ENCODE measurements at regions not wholly inside any gene's neighbourhood (a gene's known extent, or its start where the extent isn't known, plus 50 kb on each side); places are given as distances from the start of the nearest gene placed in this dataset.
"Not testable (repeated sequence)": the region's sequence is repeated elsewhere in the genome, so short reads cannot be mapped to it uniquely, and the experiment has no call there.

DNA sequence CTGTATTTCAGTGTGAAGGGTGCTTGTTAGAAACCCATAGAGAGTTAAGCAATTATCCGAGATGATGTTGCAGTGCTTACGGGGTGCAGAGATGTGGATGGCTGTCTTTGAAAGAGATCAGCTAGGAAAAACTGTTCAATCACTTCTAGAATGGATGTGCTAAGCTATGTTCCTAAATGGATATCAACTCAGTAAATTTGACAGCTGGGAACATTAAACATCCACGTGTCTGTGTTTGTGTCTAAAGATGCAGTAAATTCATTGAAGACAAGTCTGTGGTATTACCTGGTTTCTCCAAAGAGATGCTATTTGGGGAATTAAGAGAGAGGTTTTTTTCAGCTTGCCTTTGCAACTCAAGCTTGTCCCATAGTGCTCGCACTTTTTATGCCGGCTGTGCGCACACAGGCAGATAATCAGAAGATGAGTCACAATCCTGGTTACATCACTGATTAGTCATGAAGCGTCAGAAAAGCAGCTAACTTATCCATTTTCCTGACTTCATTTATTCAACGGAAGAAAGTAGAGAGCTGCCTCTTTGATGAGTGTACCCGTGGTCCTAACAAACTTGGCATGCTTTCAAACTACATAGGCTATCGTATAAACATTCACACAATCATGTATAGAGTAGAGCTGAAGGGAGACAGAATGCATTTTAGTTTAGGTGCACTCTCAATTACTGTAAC is 691.7 kb upstream of the SLC35B3 start:
- TF ChIP-seq, protein P1, sequence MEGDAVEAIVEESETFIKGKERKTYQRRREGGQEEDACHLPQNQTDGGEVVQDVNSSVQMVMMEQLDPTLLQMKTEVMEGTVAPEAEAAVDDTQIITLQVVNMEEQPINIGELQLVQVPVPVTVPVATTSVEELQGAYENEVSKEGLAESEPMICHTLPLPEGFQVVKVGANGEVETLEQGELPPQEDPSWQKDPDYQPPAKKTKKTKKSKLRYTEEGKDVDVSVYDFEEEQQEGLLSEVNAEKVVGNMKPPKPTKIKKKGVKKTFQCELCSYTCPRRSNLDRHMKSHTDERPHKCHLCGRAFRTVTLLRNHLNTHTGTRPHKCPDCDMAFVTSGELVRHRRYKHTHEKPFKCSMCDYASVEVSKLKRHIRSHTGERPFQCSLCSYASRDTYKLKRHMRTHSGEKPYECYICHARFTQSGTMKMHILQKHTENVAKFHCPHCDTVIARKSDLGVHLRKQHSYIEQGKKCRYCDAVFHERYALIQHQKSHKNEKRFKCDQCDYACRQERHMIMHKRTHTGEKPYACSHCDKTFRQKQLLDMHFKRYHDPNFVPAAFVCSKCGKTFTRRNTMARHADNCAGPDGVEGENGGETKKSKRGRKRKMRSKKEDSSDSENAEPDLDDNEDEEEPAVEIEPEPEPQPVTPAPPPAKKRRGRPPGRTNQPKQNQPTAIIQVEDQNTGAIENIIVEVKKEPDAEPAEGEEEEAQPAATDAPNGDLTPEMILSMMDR (IDR thresholded peaks at IDR 0.05; ENCODE audit: low read depth, low read length, missing control alignments): no peak
- peak; percentile 61 for DNase-seq (ENCODE audit: extremely low read depth, low read depth)
- H3K4me3 ChIP-seq (replicated peaks; ENCODE audit: low read depth, low read length): no peak overlapping the region

- H3K4me3 ChIP-seq (replicated peaks; ENCODE audit: low read depth, low read length): not testable (repeated sequence)
These were observed 690.7 kb upstream of the SLC35B3 start for GRCh38 chr6:9126034-9126433.

GRCh38 chr6:9121549-9121948 is 686.2 kb upstream of the SLC35B3 start:
- DNase-seq (ENCODE audit: extremely low read depth, low read depth): no peak
- no peak overlapping the region for H3K4me3 ChIP-seq (replicated peaks; ENCODE audit: low read depth, low read length)
- TF ChIP-seq, protein P1 (IDR thresholded peaks at IDR 0.05; ENCODE audit: low read depth, low read length, missing control alignments): no peak

More at GRCh38 chr6:9126034-9126433, 690.7 kb upstream of the SLC35B3 start:
- not testable (repeated sequence) for DNase-seq (ENCODE audit: extremely low read depth, low read depth)

- peak; percentile 89 for DNase-seq (ENCODE audit: extremely low read depth, low read depth)
- no peak overlapping the region for H3K4me3 ChIP-seq (replicated peaks; ENCODE audit: low read depth, low read length)
- TF ChIP-seq, protein P1 (IDR thresholded peaks at IDR 0.05; ENCODE audit: low read depth, low read length, missing control alignments): no peak
These were observed 680.7 kb upstream of the SLC35B3 start for GRCh38 chr6:9116026-9116425.

DNA sequence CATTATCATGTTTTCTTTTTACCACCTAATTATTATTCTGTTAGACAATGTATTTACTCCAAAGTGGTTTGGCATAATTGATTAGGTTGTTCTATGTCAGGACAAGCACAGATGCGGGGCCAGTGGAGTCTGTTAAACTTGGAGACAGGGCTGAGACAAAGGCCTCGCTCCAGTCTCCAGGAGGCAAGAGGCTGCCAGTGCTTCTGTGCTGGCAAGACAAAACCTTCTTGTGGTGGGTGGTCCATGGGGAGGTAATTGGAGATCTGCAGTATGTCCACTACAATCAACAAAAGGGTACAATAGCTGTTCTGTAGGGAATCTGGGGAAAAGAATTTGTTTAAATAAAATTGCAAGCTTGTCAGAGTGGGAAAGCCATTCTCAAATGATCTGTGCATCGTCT is 677.2 kb upstream of the SLC35B3 start:
- no peak overlapping the region for H3K4me3 ChIP-seq (replicated peaks; ENCODE audit: low read depth, low read length)
- TF ChIP-seq, protein P1 (IDR thresholded peaks at IDR 0.05; ENCODE audit: low read depth, low read length, missing control alignments): no peak
- DNase-seq (ENCODE audit: extremely low read depth, low read depth): no peak

GRCh38 chr6:9103876-9104521 is 668.7 kb upstream of the SLC35B3 start:
- H3K4me3 ChIP-seq (replicated peaks; ENCODE audit: low read depth, low read length): no peak overlapping the region
- TF ChIP-seq, protein P1 (IDR thresholded peaks at IDR 0.05; ENCODE audit: low read depth, low read length, missing control alignments): no peak
- DNase-seq (ENCODE audit: extremely low read depth, low read depth): no peak

GRCh38 chr6:9101920-9102319 is 666.6 kb upstream of the SLC35B3 start:
- no peak overlapping the region for H3K4me3 ChIP-seq (replicated peaks; ENCODE audit: low read depth, low read length)
- TF ChIP-seq, protein P1 (IDR thresholded peaks at IDR 0.05; ENCODE audit: low read depth, low read length, missing control alignments): no peak
- DNase-seq (ENCODE audit: extremely low read depth, low read depth): no peak
